Keratinocyte (primary cell): ENCODE measurements at regions not wholly inside any gene's neighbourhood (a gene's known extent, or its start where the extent isn't known, plus 50 kb on each side); places are given as distances from the start of the nearest gene placed in this dataset.

Source experiments
- EZH2 ChIP-seq: IDR thresholded peaks from one replicate; pipeline ENCODE4 v1.6.1; 2012; ENCODE audit warnings: inconsistent platforms, mild to moderate bottlenecking, low read length, moderate library complexity
- TF ChIP-seq, protein P1 (sequence below), 3 experiments: IDR thresholded peaks in 1 of 3; conservative IDR thresholded peaks in 1 of 3; optimal IDR thresholded peaks in 1 of 3; 2 replicates in 2 of 3; 3 replicates in 1 of 3; pipeline versions ENCODE3 to v1.5.1; 2011; ENCODE audit warnings: low read length in 3 of 3, mild to moderate bottlenecking in 3 of 3, moderate library complexity in 2 of 3, control low read depth in 1 of 3, inconsistent platforms in 1 of 3; ENCODE audit not compliant: insufficient read depth in 2 of 3; ENCODE audit errors: extremely low read depth in 1 of 3

DNA sequence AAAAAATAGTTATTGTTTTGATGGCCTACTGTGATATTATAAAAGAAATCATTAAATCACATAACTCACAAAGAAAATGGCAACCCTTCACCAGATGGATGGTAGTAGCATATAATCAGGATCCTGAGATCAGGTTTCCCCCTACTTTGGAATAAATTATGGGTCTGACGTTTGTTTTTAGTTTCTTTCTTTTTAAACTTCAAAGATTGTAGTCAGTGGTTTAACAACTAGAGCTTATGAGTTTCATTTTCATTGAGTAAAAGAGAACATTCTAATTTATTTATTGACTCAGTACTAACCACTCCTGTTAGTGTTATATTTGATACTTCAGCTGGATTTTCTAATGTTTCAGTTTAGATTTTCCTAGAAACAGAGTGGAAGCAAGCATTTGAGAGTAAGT lies 218.0 kb upstream of the PCSK5 start:
- TF ChIP-seq, protein P1, sequence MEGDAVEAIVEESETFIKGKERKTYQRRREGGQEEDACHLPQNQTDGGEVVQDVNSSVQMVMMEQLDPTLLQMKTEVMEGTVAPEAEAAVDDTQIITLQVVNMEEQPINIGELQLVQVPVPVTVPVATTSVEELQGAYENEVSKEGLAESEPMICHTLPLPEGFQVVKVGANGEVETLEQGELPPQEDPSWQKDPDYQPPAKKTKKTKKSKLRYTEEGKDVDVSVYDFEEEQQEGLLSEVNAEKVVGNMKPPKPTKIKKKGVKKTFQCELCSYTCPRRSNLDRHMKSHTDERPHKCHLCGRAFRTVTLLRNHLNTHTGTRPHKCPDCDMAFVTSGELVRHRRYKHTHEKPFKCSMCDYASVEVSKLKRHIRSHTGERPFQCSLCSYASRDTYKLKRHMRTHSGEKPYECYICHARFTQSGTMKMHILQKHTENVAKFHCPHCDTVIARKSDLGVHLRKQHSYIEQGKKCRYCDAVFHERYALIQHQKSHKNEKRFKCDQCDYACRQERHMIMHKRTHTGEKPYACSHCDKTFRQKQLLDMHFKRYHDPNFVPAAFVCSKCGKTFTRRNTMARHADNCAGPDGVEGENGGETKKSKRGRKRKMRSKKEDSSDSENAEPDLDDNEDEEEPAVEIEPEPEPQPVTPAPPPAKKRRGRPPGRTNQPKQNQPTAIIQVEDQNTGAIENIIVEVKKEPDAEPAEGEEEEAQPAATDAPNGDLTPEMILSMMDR (optimal IDR thresholded peaks at IDR 0.05 in 1 of 3, IDR thresholded peaks at IDR 0.05 in 1 of 3, conservative IDR thresholded peaks at IDR 0.05 in 1 of 3; ENCODE audit: extremely low read depth in 1 of 3, insufficient read depth in 2 of 3, low read length in 3 of 3): no peak
- TF ChIP-seq EZH2: no peak
